HG02798 (cell line): ENCODE measurements at regions not wholly inside any gene's neighbourhood (a gene's known extent, or its start where the extent isn't known, plus 50 kb on each side); places are given as distances from the start of the nearest gene placed in this dataset.

Experiments
- ATAC-seq: cut with Tn5 transposase; IDR thresholded peaks from one replicate; pipeline ENCODE4 v1.9.1; 2021; ENCODE audit warnings: mild to moderate bottlenecking; ENCODE audit not compliant: unreplicated experiment, poor library complexity

DNA sequence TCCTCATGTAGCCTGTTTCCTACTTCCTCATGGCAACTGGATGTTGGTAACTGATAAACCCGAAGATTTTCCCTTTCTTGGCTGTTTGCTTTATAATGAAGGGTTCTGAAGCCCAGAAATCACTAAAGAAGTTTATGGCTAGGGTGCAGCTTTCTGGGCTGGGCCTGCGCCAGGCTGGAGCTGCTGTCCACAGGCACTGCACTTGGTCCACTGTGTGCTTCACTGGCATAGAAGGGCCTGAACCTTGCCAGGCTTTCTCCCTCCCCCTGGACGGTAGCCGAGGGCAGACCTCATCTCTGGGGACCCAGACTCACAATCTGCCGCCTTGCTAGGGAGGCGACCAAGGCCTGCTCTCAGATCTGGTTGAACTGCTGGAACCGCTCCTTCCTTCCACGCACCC is 133.3 kb upstream of the SPRED2 start:
- no peak for ATAC-seq

DNA sequence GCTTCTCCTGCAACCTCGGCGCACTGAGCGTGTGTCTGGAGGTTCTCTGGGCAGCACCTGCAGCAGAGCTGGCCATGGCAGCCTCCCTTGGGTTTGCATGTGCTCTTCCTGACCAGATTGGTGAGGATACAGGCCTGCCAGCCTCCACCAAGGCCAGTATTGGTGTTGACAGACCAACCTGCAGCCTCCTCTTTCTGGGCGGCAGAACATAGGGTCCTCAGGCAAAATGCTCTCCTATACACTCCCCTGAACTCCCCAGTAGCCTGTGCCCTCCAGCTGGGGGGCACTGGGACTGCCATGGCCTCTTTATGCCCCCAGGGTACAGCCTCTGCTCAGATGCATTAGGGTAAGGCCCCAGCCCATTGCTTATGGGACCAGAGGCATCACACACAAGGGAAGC is 131.9 kb upstream of the SPRED2 start:
- no peak for ATAC-seq

DNA sequence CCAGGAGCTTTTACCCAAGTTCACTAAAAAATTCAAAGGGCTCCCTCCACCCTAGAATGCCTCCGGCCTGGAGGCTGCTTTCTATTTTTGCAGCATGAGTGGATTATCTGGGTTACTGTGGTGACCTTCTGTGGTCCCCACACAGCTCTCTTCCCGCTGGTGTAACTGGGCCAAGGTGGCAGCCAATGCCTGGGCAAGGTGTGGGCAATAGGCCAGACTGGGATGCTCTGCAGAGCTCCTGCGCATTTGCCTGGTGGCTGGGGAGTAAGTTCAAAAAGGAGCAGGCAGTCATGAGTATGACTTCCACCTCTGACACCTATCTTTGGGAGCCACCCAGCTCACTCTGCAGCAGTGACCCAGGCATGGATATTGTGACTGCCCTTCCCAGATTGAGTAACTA is 130.5 kb upstream of the SPRED2 start:
- ATAC-seq, result no peak

DNA sequence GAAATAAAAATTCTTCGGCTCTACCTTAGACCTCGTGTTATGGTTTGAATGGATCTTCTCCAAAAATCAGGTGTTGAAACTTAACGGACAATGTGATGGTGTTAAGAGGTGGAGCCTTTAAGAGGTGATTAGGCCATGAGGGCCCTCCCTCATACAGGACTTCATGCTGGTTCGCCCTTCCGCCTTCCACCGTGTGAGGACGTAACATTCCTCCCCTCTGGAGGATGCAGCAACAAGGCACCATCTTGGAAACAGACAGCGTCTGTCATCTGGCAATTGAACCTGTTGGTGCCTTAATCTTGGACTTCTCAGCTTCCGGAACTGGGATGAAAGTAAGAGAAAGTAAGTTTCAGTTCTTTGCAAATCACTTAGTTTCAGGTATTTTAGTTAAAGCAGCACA is 126.3 kb upstream of the SPRED2 start:
- no peak for ATAC-seq

DNA sequence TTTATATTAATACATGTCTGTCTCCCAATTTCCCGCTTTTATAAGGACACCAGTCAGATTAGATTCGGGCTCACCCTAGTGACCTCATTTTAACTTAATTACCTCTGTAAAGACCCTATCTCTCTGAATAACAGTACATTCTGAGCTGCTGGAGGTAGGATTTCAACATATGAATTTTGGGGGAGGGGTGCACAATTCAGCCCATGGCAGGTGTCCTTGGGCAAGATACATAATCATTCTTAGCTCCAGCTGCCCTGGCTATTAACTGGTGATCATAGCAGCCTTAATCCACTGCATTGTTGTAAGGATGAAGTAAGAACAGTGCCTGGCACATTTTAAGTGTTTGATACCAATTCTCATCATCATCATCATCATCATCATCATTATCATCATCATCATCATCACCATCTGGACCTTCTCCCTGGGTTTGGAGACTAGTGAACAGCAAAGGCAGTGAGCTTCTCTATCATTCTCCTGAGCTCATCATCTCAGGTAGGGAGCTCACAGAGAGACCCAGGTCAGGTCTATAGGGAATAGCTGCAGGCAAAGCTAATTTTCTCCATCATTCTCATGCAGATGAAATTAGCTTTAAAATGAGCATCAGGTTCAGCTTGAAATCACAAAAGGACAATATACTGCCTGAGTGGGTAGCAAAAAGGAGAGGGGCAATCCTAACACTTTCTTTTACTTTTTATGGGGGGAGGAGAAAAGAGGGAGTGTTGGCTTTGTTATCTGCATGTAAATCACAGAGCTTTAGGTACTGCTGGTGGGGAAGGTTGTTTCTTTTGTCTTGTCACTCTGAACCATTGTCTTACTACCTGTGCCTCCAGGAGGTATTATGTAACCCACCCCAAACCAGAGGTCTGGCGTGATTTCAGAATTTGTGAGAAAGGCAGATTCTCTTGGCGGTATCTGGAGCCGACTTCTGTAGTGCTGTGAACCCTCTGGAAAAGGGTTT is 125.5 kb upstream of the SPRED2 start:
- no peak for ATAC-seq

DNA sequence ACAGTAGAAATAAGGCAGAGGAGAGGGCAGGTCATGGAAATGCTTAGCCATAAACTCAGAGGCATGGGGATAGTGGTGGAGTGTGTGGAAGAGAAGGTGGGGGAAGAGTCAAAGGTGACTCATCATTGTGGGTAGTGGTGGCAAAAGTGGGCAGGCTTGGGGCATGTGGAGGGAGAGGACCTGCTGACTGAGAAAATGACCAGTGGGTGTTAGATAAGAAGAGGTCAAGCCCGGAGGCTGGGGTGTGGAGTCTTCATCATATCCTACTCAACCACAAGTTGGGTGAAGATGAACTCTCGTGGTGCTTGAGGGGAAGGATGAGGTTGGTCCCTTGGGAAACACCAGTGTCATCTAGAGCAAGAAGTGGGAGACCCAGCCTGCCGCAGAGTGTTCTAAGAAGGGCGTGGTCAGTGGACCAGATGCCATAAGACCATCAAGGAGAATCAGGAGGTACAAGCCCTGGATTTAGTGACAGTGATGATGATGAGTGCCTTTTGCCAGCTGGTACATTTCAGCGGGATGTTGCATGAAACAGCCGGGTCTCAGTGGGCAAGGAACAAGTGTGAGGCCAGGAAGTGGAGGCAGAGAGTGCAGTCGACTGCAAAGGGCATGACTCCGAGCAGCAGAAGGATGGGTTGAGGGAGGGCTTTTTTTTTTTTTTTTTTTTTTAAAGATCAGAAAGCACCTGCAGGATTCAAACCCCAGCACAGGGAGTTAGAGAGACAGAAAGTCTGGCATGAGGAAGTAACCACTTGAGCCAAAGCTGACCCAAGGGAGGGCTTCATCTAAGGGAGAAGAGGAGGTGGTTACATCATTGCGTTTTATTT is 122.6 kb upstream of the SPRED2 start:
- peak; percentile 70 for ATAC-seq

DNA sequence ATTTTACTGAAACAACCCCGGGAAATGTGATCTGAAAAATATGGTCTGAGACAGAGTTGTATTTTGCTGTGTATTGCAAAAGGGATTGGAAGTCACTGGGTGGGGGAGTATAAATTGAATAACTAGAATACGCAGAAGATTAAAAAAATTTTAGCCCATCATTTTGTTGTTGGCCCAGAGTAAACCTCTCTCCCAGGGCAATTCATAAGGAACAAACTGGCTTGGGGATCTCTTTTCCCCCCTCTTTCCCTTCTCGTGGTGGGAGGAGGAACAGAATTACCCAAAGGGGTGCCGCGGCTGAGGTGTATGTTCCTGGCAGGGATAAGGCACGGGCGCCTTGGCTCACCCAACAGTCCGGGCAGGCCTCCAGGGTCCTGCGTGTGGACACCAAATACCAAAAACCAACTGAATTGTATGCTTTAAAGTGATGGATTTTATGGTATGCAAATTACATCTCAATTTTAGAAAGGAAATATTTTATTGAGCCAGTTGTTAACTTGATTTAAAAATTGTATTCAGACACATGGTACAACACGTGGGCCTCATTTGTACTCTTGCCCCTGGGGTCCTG is 121.2 kb upstream of the SPRED2 start:
- ATAC-seq, result no peak

DNA sequence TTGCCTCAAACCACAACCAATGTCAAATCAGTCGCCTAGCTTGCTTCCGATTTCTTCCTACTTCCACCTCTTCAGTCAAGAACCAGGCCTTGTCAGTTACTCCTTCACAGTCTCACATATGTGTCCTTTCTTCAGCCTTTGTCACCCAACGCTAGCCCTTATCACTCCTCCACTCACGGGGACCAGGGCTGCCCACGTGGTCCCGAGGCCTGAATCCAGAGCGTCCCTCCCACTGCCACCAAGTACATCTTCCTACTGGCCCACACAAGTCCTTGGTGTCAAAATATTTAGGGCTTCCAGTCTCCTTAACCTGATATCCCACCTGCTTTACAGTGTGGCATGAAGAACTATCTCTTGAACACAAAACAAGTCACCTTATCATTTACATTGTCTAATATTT is 119.1 kb upstream of the SPRED2 start:
- no peak for ATAC-seq

DNA sequence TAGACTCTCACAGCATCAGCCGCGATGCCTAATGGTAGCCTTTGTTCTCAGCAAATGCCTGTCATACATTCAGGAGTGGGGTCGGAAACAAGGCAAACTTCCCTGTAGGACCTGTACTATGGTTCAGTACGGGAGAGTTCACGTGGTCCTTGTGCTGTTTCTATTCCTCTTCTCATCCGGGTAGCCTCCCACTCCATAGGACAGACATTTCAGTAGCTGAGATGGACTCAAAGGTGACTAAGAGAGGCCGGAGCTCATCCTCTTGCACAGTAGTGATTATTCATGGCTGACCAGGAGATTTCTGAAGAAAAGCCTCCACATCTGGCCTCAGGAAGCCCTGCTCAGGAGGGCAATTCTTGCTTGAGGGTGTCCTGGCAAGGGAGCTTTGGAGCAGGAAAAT is 117.8 kb upstream of the SPRED2 start:
- peak; percentile 35 for ATAC-seq

DNA sequence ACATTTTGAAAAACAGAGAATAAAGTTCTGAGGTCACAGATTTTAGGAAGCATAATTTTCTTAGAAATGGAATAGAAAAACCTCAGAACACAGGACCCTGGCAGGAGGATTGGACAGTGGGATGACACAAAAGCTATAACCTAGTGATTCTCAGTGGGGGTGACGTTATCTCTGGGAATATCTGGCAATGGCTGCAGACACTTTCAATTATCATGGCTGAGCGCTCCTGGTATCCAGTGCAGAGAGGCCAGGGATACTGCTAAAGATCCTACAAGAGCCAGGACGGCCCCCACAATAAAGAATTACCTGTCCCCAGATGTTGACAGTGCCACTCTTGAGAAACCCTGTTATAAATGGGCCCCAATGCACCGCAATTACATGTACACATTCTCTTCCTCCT is 117.2 kb upstream of the SPRED2 start:
- no peak for ATAC-seq

DNA sequence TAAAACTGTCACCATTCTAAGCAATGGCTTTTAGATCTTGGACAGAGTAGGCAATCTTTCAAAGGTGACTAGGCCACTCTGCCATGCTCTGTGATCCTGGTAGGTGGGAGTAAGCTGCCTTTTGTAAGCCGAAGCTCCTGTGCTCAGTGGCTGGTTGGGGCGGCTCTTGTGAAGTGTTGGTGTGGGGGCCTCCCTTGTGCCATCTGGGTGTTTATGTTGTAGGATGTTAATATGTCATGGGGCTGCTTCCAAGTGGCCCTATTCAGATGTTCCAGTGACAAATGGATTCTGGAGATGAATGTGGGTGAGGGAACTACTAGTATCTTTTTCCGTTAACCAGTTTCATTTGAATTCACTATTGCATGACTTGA is 116.8 kb upstream of the SPRED2 start:
- no peak for ATAC-seq

DNA sequence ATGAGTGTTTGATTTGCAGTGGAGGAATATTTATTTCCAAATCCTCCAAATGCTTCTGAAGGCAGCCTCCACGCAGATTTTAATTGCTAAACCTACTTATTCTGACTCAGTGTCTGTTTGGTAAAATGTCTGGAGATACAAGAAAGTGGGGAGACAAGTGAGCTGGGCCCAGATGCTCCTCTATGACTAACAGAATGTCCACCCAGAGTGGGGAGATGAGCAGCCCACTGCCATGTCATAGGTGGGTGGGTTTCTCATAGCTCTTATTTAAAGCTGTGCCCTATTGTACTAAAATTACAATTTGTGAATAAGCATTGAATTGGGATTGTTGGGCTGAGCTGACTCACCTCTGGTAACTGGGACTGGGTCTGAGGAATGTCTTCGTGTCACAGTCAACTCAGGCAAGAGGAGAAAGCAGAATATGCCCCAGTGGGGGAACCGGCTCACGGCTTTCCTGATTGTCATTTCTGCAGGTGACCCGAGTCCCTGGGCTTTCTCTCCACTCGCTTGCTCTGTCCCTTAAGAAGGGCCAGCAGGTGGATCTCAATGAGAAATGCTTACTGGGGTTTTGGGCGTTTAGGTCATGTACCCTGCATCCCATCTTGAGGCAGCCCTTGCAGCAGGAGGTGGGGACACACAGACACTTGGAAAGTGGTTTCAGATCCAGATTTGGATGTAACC is 116.3 kb upstream of the SPRED2 start:
- no peak for ATAC-seq

DNA sequence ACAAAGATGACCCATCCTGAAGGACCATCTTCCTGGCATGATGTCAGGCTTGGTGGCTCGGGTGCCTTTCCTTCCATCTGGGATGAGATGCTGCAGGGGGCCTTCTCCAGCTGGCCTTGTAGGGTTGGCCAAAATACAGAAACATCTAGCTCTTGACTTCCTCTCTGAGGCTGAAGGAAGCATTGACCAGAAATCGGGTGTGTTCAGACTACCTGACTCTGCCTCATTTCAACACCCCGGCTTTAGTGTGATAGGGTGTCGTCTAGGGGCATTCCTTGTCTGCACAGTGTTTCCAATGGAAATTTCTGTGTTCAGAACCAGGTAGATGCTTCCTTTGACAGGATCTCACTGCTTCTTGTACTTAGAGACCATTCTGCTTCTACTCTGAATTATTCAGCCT is 115.7 kb upstream of the SPRED2 start:
- no peak for ATAC-seq

DNA sequence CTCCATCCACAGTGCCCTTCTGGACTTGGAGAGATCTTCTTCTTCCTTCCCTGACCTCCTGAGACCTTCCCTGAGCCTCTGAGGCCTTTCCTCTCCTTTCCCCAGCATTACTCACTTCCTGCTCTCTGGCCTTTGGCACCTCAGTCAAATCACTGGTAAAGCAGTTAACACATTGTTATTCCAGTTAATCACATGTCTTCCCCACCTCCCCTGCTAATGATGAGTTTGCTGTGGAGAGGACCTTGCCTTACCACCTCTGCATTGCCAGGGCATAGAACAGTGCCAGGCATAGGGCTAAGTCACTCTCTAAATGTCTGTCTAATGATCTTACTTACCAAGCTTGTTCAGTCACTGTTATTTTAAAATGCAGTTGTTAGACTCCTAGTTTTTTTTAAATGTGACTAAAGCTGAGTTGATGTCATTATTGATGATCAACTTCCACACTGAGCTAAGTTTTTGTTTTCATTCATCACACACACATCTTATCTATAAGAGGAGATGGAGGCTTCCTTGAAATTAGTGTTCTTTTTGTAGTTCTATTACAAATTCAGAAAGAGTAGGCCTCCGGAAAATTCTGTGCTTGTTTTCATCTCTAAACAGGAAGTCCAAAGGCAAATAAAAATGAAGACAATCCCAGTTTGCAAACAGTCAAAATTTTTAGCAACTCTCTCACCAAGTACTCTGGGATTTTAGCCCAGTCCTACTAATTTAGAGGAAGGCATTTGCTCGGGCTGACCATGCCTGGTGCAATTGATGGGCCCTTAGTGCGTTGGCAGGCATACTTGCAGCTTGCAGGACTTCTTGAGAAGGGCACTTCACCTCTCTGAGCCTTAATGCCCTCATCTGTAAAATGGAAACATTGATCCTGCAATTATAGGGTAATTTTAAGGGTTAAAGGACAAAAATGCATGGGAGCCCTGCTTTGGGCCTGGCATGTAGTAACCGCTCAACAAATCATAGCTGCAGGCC is 113.7 kb upstream of the SPRED2 start:
- ATAC-seq, result no peak

DNA sequence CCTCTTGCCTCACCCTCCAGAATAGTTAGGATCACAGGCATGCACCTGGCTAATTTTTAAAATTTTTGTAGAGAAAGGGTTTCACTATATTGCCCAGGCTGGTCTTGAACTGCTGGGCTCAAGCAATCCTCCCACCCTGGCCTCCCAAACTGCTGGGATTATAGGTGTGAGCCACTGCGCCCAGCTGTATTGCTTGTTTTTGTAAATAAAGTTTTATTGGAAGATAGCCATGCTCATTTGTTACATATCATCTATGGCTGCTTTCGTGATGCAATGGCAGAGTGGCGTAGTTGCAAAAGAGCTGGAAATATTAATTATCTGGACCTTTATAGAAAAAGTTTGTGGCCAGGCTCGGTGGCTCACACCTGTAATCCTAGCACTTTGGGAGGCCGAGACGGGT is 109.4 kb upstream of the SPRED2 start:
- no peak for ATAC-seq

DNA sequence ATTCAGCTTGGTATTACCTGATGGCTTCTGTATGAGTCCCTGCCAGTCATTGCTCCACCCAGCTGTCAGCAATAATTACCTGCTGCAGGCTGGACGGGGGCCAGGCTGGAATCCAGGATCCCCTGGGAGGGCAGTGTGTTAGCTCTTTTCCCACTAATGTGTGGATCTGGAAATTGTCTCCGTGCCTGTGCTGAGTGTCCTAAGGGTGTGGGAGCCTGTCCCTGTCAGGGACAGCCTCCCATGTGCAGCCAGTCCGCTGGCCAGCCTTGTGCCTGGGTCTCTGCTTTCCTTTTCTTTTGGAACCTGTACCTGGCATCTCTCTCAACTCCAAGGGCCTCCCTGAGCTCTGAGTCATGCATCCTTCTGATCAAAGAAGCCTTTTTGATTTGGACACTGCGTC is 107.2 kb upstream of the SPRED2 start:
- no peak for ATAC-seq

DNA sequence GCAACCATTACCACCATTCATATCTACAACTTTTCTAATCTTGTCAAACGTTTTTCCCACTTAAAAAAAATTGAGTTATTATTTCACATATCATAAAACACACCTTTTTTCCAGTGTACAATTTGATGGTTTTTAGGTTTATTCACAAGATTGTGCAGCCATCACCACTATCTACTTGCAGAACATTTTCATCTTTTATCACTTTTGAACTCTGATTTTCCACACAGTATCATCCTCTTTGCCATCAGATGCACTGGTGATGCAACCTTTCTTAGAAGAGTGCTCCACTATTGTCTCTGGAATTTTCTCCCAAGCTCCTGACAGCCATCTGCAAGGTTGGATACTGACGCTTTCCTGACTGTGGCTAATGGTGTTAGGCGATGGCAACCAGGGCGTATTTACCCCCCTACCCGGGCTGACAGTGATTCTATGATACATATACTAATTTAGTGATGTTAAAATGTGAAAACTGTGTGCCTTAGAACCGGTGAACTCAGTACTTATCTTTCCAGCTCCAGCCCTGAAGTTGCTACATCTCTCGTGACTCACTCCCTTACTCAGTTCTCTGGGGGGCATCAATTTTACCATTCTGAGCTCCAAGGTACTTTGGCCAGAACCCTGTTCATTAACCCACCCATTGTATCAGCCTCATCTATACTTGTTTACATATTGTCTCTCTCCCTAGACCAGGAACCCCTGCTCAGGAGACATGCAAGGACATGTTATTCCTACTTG is 105.4 kb upstream of the SPRED2 start:
- no peak for ATAC-seq

DNA sequence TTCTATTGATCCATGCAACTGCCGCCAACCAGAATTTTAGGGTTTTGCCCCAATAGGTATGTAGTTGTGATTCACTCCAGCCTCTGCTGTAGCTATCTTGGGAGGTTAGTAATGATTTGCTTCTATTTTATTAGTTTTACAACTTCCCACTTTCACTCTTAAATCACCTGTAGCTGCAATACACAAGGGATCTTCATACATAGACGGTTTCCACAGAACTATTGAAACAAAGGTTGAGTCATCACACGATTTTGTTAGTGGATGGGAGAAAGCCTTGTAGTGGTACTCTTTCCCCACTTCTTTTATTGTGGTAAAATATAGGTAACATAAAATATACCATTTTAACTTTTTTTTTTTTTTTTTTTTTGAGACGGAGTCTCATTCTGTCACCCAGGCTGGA is 104.2 kb upstream of the SPRED2 start:
- ATAC-seq, result peak; percentile 75

DNA sequence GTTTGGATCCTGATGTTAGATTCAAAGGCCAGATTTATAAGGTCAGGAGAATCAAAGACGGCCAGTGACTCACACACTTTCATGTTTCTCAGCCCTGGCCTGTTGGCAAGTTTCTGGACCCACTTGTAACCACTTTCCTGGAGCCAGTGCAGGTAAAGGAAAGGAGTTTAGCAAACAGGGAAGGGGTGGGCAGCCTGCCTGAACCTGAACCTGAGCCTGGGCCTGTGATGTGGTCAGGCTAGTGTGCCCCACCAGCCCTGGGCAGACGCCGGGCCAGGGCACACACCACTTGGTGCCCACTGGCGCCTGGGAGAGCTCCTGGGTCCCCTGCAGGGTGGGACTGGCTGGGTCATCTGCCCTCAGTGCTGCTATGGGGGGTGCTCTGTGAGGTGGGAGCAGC is 100.5 kb upstream of the SPRED2 start:
- ATAC-seq, result no peak
